ENCODE measurements at regions not wholly inside any gene's neighbourhood (a gene's known extent, or its start where the extent isn't known, plus 50 kb on each side); places are given as distances from the start of the nearest gene placed in this dataset.

GRCh38 chr2:84327645-84328249 is 131.3 kb downstream of the SUCLG1 start (continued):
- no peak for TF ChIP-seq ZNF407 (IDR thresholded peaks at IDR 0.05; ENCODE audit: low read depth)
